Activated T-cell treated with anti-CD3 and anti-CD28 coated beads for 1 hour (primary cell): ENCODE measurements at regions not wholly inside any gene's neighbourhood (a gene's known extent, or its start where the extent isn't known, plus 50 kb on each side); places are given as distances from the start of the nearest gene placed in this dataset.

Source experiments
- DNase-seq: peaks from one replicate; pipeline ENCODE4 v3.0.0-alpha.2; 2020; ENCODE audit warnings: low read depth

GRCh38 chr2:21395366-21395765 is 271.6 kb downstream of the TDRD15 start:
- DNase-seq: no peak

DNA sequence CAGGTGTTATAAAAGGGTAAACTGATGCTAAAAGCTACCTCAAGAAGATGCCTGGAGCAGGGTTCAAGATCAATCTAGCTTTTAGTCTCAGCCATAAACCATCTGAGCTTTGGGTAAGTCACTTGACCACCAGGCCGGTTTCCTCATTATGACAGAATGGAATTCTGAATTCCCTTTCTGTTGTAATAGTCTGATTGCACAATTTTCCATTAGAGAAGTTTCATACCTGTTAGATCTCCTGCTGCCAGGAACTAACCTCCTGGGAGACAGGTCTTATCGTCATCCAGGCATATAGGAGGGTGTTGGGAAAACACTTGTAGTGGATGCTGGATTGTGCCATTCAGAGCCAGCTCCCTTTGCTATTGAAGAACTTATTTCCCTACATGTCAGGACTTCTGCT is 272.5 kb downstream of the TDRD15 start:
- DNase-seq: no peak

- no peak for DNase-seq
Observed at GRCh38 chr2:21401022-21401698, 277.4 kb downstream of the TDRD15 start.

GRCh38 chr2:21404137-21404536 is 280.4 kb downstream of the TDRD15 start:
- DNase-seq: no peak

DNA sequence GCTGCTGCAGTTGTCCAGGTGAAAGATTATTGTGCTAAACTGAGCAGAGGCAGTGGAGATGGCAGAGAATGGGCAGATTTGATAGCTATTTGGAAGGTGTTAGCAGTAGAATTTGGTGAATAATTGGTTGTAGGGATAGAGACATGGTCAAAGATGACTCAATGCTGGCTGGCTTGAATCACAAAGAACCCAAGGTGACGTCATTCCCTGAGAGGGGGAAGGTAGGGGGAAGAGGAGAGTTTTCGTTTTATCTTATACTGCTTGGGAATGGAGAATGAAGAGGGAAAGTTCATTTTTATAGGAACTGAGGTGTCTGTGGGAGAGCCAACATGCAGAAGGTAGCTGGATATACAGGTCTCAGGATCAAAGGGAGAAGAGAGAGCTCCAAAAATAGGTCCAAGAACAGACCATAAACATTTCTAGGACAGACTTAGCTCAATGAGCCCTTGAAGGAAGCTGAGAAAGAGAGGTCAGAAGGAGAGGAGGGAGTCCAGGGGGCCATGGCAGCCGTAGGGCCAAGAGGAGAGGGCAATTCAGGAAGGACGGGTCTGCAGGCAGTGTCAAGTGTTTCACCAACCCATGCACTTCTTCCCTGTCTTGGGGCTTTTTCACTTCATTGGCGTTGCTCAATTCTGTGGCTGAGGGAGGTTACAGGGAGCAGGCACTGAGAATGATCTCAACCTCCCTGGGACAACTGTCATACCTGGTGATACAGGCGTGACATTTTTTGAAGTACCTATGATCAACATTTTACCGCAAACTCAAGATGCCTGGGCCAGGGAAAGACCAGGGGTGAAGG is 281.3 kb downstream of the TDRD15 start:
- no peak for DNase-seq

DNA sequence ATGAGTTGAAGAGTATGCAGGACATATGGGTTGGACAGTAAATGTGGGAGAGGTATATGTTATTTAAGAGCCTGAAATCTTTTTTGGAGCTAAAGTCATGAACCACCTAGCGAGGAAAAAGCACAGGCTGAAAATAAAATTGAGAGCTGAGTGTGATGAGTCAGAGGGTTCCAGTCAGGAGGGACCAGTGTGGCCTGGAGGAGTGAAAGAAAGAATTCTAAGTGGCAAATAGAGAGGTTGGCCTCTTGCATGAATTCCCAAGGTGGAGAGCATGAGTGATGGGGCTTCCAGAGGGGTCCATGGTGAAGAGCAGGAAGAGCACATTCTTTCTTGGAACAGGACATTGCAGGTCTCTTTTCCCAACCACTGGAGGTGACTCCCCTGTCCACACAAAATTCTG is 282.6 kb downstream of the TDRD15 start:
- DNase-seq: no peak

- no peak for DNase-seq
Observed at GRCh38 chr2:21406911-21407310, 283.1 kb downstream of the TDRD15 start.

DNA sequence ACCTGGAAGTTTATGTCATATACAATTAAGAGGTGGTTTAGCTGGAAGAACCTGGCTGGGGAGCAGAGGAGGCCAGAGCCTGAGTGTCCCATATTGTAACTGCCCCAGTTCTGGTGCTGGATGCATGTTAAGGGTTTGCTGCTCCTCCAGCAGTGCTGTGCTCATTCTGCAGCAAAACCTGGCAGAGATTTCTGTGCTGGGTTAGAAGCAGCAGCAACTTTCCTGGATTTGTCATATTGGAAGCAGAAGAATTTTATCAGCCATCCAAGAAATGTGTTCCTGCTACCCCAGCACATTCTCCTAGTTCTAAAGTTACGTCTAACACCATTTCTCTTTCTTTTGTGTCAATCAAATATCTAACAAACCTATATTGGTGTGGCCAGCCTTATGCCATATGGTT is 284.1 kb downstream of the TDRD15 start:
- no peak for DNase-seq

GRCh38 chr2:21411741-21412140 is 288.0 kb downstream of the TDRD15 start:
- no peak for DNase-seq

DNA sequence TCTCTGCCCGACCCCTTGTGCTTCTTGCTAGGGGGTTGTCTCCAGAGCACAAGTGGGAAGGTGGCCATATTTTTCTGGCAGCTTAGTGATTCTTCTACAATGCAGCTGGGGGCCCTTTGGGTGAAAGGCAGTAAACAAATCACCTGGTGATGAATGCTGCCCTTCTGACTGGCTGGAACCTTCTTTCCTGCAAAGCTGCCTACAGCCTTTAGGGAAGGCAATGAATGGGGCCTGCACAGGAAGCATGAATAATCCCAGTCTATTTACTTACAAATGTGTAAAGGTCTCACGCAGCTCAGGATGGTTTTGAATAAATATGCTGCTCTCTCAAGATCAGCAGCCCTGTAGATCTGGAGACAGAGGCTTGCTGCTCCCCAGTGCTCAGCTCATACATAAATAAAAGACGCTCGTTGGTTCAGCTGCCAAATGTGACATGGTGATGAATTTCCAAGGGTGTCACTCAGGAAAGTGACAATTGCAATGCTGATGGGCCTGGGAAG is 289.2 kb downstream of the TDRD15 start:
- no peak for DNase-seq

- no peak for DNase-seq
Observed at GRCh38 chr2:21415234-21415633, 291.5 kb downstream of the TDRD15 start.

- DNase-seq: no peak
Observed at GRCh38 chr2:21416226-21416625, 292.5 kb downstream of the TDRD15 start.

DNA sequence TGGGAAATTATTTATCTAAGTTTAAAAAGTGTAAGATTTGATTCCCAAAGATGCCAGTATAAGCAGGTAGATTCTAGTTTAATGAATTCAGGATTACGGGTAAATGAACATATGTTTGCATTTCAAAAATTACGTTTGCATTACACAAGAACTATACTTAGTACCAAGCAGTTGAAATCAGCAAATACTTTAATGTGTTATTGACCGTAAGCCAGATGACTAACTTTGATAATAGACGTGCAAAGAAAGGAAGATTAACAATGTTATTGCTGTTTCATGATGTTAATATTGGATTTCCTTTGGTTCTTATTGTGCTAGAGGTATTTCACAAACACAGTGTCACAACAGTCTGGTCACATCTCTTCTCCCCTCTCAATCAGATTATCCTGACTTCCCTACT is 294.7 kb downstream of the TDRD15 start:
- DNase-seq: no peak

GRCh38 chr2:21420553-21421335 is 297.0 kb downstream of the TDRD15 start:
- no peak for DNase-seq

DNA sequence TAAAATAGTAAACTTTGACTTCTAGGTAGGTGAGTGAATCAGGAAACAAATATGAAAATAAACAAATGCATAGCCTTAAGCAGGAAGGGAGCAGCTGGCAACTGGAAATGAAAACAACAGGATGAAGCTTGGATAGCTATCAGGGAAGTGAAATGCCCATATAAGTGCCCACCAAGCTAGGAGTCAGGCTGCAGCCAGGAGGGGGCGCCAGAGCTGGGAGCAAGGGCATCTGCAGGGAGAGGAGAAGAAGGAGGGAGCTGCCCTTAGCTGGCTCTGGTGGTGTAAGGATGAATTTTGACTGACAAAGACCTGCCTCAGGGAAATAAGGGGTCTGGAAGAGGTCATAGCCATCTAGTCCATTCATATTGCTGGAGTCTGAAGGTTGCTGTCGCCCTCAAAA is 298.3 kb downstream of the TDRD15 start:
- DNase-seq: no peak

GRCh38 chr2:21422724-21423522 is 299.2 kb downstream of the TDRD15 start:
- no peak for DNase-seq

- no peak for DNase-seq
Observed at GRCh38 chr2:21423854-21424253, 300.1 kb downstream of the TDRD15 start.

DNA sequence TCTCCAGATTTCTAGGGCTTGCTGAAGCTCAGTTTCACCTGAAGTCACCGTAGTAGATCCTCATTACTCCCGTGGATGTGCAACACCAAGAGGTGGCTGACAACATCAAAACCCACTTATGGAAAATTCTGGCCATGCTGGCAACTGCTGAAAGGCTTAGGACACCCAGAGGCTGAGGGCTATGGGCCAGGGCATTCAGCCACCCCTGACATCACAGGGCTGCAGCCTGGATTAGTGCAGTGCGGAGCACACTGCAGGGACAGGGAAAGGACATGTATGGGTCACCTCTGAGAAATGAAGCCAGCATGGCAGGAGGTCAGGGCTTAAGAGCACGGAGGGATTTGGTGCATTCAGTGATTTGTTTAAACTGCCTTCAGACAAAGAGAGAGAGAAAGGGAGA is 300.6 kb downstream of the TDRD15 start:
- DNase-seq: no peak

DNA sequence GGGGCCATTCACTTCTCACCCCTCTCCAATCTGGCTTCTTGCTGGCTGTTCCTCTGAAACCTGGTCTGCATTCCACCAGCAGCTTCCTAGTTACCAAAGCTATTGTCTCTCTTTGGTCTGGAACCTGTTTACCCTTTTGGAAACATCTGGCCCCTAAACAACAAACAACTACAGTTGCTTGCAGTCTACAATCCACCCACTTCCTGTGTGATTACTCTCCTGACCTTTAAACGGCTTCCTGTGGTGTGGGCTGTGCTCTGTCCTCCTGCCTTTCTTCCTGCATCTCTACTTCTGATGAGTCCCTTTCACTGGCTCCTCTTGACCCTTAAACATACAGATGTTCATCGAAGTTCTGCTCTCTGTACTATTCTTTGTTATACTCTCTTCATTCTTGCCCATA is 303.8 kb downstream of the TDRD15 start:
- DNase-seq: no peak

- DNase-seq: no peak
Observed at GRCh38 chr2:21428754-21429153, 305.0 kb downstream of the TDRD15 start.

DNA sequence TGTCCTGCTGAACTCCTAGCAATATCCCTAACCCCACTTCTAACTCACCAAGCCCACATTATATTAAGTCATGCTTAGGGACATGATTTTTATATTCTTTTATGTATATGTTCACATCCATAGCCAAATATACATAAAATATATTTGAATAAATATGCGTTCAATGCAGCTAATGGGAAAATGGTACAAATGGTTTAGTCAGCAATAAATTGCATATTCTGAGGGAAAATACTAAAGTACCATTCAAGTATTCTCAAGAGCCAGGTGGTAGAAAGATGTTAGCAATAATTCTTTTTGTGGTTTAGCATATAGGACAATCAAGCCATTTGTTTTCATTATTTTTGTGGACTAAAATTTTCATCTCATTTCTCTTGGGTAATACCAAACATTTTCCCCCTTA is 306.0 kb downstream of the TDRD15 start:
- DNase-seq: no peak

DNA sequence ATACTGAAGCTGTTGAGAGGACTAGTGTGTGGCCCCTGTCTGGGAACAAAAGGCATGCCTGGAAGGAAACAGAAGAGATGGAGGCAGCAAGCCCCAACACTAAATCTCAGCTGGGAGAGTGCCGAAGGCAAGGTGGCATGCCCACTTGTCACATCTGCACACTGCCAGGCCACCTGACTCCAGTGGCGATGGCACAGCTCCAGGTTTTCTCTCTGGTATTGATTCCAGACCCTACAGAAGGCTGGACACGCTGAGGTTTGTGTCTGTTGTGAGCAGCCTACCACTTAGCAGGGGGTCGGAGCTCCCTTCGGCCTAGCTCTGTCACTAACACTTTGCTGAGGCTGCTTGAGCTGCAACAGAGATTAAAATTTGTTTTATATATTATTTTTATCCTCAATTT is 307.3 kb downstream of the TDRD15 start:
- DNase-seq: no peak
